ENCODE measurements at regions not wholly inside any gene's neighbourhood (a gene's known extent, or its start where the extent isn't known, plus 50 kb on each side); places are given as distances from the start of the nearest gene placed in this dataset.

DNA sequence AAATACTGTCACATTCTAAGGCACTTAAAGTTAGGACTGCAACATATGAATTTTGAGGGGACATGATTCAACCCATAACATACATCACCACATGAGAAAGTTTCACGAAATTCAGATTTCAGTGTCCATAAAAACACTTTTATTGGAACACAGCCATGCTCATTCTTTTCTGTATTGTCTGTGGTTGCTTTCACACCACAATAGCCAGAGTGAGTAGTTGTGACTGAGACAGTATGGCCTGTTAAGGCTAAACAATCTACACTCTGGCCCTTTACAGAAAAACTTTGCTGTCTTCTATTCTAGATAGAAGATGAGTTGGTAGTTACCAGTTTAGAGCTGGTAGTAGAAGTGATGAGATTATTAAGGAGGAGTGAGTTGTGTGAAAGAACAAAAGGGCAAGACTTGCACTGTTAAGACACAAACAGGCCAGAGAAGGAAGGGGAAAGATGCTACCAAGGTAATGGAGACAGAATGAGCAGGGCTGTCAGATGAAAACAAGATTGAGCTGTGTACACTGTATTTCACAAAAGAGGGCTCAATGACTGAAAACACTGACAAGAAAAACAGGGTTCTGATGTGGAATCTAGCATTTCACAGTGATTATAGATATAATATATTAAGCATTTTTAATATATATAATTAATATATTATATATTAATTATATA lies 108.6 kb downstream of the PPP1R3A start:
- RAD21 ChIA-PET (ENCODE audit: unreplicated experiment) = no interaction called here

DNA sequence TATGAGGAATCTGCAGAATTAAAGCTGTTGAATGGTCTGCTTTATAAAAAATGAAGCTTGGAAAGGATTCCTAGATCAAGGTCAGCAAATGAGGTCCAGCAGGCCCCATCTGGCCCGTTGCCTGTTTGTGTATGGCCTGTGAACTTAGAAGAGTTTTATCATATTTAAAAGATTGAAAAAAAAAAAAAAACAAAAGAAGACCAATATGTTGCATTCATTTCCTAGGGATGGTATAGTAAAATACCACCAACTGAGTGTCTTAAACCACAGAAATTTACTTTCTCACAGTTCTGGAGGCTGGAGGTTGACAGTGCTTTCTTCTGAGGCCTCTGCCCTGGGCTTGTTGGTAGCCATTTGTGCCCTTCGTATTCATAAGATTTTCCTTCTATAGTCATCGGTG lies 109.2 kb downstream of the PPP1R3A start:
- no peaks in the 10 kb centered on the region for H3K36me3 ChIP-seq (ENCODE audit: control insufficient read depth in 2 of 2, insufficient read depth in 2 of 2, low read length in 1 of 2)
- POLR2A ChIA-PET = no interaction called here
- RAD21 ChIA-PET (ENCODE audit: unreplicated experiment) = no interaction called here
- no TSS peak for BruUV-seq (replicated peaks)
- no peak overlapping the region for H3K4me3 ChIP-seq
- no peak overlapping the region for H3K27ac ChIP-seq (ENCODE audit: control insufficient read depth, insufficient read depth)
- H3K4me2 ChIP-seq (ENCODE audit: control insufficient read depth, insufficient read depth) = no peak overlapping the region
- H3K27me3 ChIP-seq (replicated peaks in 1 of 2; ENCODE audit: control insufficient read depth in 2 of 2, insufficient read depth in 2 of 2, low read length in 1 of 2) = no peaks in the 10 kb centered on the region
- H4K20me1 ChIP-seq (ENCODE audit: control insufficient read depth, insufficient read depth) = no peaks in the 10 kb centered on the region
- H2AFZ ChIP-seq (ENCODE audit: control insufficient read depth, low read depth, low read length) = no peak overlapping the region
- ATAC-seq (no peak), FAIRE-seq (no peak), DNase-seq (ENCODE audit: low read depth, low spot score) (no peak)
- SMC1A ChIA-PET (ENCODE audit: uncharacterized antibody, unreplicated experiment) = no interaction called here
- intact Hi-C loops (cut with micrococcal nuclease; ENCODE audit: unreplicated experiment) (no loop called here), in situ Hi-C loops (cut with MboI) (no loop called here)
- no peaks in the 10 kb centered on the region for H3K4me1 ChIP-seq (ENCODE audit: control insufficient read depth, insufficient read depth, low read length)
- CTCF ChIA-PET = no interaction called here
- no peak overlapping the region for H3K9ac ChIP-seq (ENCODE audit: control insufficient read depth, insufficient read depth, low read length)
- no peak for TF ChIP-seq POU2F2 (IDR thresholded peaks at IDR 0.05; ENCODE audit: borderline replicate concordance, low read depth, low read length)
- WGBS (ENCODE audit: insufficient coverage, insufficient replicate concordance, low lambda C conversion rate, missing lambda C conversion rate) = 25% methylated on average over 3 of the region's 3 CpGs
- H3K9me3 ChIP-seq (replicated peaks; ENCODE audit: control insufficient read depth, insufficient read depth, low read length) = no peaks in the 10 kb centered on the region
- no peaks in the 10 kb centered on the region for H3K79me2 ChIP-seq (ENCODE audit: control insufficient read depth, insufficient read depth, low read length)

More for the DNA sequence above, 108.6 kb downstream of the PPP1R3A start:
- H3K9me3 ChIP-seq (replicated peaks; ENCODE audit: control insufficient read depth, insufficient read depth, low read length) = no peaks in the 10 kb centered on the region
- FAIRE-seq = no peak
- WGBS (ENCODE audit: insufficient coverage, insufficient replicate concordance, low lambda C conversion rate, missing lambda C conversion rate) = 8% methylated on average over 1 of the region's 1 CpG
- no peaks in the 10 kb centered on the region for H3K36me3 ChIP-seq (ENCODE audit: control insufficient read depth in 2 of 2, insufficient read depth in 2 of 2, low read length in 1 of 2)
- TF ChIP-seq MXI1 (IDR thresholded peaks at IDR 0.05; ENCODE audit: low read depth, low read length) = no peak
- TF ChIP-seq EED (IDR thresholded peaks at IDR 0.05; ENCODE audit: low read depth) = no peak
- no peak for TF ChIP-seq SMAD1 (IDR thresholded peaks at IDR 0.05; ENCODE audit: low read depth, partially characterized antibody)
- ATAC-seq = no peak; the same call in 2 of the 3 replicates
- H3K9ac ChIP-seq (ENCODE audit: control insufficient read depth, insufficient read depth, low read length) = no peak overlapping the region
- no peak overlapping the region for H3K4me2 ChIP-seq (ENCODE audit: control insufficient read depth, insufficient read depth)
- intact Hi-C loops (cut with micrococcal nuclease; ENCODE audit: unreplicated experiment) (no loop called here), in situ Hi-C loops (cut with MboI) (no loop called here)
- no peaks in the 10 kb centered on the region for H3K79me2 ChIP-seq (ENCODE audit: control insufficient read depth, insufficient read depth, low read length)
- H3K27ac ChIP-seq (ENCODE audit: control insufficient read depth, insufficient read depth) = no peak overlapping the region
- H3K27me3 ChIP-seq (replicated peaks in 1 of 2; ENCODE audit: control insufficient read depth in 2 of 2, insufficient read depth in 2 of 2, low read length in 1 of 2) = no peaks in the 10 kb centered on the region
- H2AFZ ChIP-seq (ENCODE audit: control insufficient read depth, low read depth, low read length) = no peak overlapping the region
- ChIA-PET SMC1A (ENCODE audit: uncharacterized antibody, unreplicated experiment) (no interaction called here), POLR2A (no interaction called here), CTCF (no interaction called here)
- no TSS peak for BruUV-seq (replicated peaks)
- no peak overlapping the region for H3K4me3 ChIP-seq
- H3K4me1 ChIP-seq (ENCODE audit: control insufficient read depth, insufficient read depth, low read length) = no peaks in the 10 kb centered on the region
- no peaks in the 10 kb centered on the region for H4K20me1 ChIP-seq (ENCODE audit: control insufficient read depth, insufficient read depth)
- no peak for DNase-seq (ENCODE audit: low read depth, low spot score)
